GDM1 (cell line): ENCODE measurements at regions not wholly inside any gene's neighbourhood (a gene's known extent, or its start where the extent isn't known, plus 50 kb on each side); places are given as distances from the start of the nearest gene placed in this dataset.

ENCODE experiments used
- DNase-seq: peaks from one replicate; lab custom pipeline; 2025; lab: John Stamatoyannopoulos, UW

GRCh38 chr1:90201467-90202358 is 206.8 kb downstream of the ZNF326 start:
- no peak for DNase-seq

DNA sequence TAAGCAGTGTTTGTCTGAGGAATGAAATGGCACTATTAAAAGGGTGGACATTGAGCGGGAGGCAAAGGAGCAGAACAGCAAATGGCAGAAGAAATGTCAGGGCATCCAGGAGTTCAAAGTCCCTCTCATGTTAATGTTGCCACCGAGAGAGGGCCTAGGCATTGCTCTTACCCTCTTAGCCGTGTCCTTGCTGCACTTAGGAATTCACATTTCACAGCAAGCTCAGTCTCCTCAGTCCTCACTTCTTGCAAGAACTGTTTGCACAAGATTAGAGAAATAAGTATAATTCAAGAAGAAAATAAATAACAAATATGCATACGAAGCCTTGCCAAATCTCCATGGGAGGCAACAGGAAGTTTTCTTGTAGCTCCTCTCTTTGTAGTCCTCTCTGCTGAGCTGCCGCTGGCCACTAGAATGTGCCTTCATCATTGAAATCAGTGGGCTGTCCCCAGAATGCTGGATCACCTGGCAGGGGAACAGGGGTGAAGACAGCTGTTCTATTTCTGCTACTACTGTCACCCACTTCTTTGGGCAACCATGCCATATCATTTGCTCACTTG is 205.8 kb downstream of the ZNF326 start:
- no peak for DNase-seq

DNA sequence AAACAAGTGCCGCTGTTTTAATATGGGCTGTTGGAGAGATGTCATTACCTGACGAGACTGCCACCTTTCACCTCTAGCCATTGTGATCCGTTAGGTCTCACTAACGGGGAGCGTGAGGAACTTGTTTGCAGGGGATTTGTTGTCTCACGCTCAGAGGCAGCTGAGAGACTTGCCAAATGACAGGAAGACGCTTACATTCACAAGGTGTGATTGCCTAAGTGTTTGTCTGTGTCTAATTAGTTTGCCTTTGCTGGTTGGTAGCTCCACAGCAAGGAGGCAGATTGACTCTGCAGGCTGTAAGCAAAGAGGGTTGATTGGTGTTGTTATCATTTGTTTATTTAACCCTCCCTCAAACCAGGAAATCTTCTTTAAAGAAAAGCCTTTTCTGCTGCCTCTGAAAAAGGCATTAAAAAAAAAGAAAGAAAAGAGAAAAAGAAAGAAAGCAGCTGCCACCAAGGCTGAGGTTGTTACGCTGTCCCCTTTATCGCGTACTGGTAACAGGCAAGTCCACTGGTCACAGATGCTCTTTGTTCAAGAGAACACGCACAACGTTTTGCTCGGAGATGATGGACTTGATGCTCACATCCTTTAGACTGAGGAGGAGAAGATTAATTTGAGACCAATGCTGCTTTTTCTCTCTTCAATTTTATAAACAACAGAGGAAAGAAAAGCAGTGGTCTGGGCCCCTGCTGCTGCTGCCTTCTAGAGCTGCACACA is 203.9 kb downstream of the ZNF326 start:
- no peak for DNase-seq

- DNase-seq, result no peak
These were observed 198.2 kb downstream of the ZNF326 start for GRCh38 chr1:90193116-90193515.

- DNase-seq, result no peak
These were observed 197.5 kb downstream of the ZNF326 start for GRCh38 chr1:90192408-90192807.

GRCh38 chr1:90190523-90190922 is 195.6 kb downstream of the ZNF326 start:
- no peak for DNase-seq

- no peak for DNase-seq
These were observed 195.0 kb downstream of the ZNF326 start for GRCh38 chr1:90189889-90190288.

GRCh38 chr1:90187323-90187585 is 192.3 kb downstream of the ZNF326 start:
- no peak for DNase-seq

GRCh38 chr1:90186506-90187322 is 191.8 kb downstream of the ZNF326 start:
- no peak for DNase-seq

DNA sequence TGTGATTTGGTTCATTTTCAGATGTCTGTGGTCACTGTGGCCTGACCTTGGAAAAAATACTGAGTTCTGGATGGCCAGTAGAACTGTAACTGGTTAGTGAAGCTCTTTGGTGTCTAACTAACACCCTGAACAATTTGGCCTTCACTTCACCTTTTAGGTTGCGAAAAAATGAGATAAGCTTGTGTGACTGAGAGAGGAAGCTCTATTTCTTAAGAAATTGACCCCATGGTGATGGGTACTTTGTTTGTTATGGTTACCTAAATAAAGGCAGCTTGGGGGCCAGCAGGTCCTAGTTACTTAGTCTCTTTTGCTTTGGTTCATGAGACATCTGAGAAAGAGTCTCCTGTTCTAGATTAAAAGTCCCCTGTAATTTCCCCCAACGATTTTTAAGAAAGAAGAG is 181.6 kb downstream of the ZNF326 start:
- no peak for DNase-seq

- DNase-seq, result no peak
These were observed 180.7 kb downstream of the ZNF326 start for GRCh38 chr1:90175490-90176167.

DNA sequence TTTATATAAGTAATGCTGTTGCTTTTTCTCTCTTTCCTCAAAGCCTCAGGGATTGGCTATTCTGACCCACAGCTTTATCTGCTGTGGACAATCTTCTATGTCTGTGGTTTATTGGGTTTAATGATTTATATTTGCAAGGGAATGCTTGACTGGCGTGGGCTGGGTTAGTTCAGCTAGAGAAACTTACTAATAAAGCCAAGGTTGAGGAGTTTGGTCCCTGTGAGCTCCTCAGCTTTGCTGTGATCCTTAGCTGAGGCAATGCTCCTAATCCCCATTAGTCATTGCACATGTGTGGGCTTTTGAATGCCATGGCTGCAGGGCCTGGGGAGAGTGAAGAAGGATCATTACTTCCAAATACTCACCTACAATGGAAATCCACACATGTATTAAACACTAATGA is 179.3 kb downstream of the ZNF326 start:
- DNase-seq, result no peak

DNA sequence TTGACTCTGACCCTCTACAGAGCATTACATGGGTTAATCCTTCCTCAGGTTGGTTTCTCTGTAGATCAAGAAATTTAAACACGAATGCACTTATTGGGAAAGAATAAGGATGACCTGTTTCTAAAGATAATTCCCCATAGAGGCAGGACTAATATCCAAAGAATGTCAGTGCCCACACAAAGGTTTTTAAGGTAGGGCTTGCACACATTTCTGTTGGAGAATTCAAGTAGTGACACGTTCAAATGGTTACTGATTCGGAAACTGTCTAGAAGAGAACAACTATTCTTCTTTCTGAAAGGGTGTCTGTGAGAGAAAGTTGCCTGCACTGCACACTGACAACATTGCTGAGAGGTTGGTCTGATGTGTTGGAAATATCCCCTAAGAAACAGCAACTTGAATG is 167.3 kb downstream of the ZNF326 start:
- no peak for DNase-seq

DNA sequence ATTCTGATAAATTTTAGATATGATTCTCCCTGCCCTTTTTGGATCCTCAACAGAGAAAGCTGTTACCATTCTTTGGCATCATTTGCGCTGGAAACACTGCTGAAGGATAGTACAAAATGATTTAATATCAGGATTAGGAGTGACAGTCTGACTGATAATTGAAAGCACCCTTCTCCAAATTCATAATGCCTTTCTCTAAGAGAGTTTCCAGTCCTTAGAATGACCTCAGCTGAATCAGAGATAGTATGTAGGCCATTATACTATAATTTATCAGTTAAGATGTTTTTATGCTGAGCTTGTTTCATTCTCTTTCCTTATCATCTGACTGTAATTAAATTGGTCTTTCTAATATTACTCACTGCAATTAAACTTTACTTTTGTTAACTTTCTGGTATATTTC is 166.7 kb downstream of the ZNF326 start:
- no peak for DNase-seq

- DNase-seq, result no peak
These were observed 161.0 kb downstream of the ZNF326 start for GRCh38 chr1:90155721-90156487.

DNA sequence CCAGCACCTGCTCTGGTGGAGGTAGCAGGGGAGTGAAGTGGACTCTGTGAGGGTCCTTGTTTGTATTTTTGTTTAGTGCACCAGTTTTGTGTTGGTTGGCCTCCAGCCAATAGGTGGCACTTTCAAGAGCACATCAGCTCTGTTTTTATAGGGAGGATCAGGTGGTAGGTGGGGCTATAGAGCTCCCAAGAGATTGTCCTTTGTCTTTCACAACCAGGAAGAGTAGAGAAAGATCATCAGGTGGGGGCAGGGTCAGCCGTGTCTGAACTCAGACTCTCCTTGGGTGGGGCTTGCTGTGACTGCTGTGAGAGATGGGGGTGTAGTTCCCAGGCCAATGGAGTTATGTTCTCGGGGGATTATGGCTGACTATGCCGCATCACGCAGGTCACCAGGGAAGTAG is 159.8 kb downstream of the ZNF326 start:
- no peak for DNase-seq

DNA sequence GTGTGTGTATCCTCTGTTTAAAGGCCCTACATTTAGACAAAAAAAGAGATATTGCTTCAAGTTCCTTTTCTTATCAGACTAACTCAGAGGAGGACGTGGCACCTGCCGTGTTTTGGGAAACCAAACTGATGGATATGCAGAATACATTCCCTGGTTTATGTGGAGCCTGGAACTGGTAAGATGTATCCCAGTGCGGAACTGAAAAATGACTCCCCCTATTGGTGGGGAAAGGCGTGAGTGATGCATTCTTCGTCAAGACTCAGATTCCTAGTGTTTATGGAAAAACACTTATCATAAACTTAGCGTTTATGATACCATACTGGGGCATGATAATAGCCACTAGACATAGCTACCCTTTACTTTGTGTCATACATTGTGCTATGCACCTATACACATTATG is 154.2 kb downstream of the ZNF326 start:
- no peak for DNase-seq

DNA sequence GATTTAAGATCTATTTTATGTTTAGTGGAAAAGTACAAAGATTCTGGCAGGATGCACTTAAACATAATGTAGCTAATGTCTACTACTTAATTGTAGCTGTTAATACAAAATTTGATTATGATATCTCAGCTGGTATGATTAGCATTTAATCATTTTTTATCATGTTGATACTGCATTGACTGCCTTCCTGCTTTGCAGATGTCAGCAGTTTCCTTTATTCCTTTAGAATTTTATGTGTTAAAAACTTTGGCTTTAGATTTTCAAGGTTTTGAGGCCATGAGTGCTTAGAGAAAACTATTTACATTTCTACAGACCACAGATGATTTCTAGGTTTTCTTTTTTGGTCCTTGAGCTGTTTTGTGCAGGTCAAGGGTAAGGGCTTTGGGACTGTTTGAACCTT is 152.2 kb downstream of the ZNF326 start:
- DNase-seq, result no peak

- DNase-seq, result no peak
These were observed 149.9 kb downstream of the ZNF326 start for GRCh38 chr1:90144820-90145219.

DNA sequence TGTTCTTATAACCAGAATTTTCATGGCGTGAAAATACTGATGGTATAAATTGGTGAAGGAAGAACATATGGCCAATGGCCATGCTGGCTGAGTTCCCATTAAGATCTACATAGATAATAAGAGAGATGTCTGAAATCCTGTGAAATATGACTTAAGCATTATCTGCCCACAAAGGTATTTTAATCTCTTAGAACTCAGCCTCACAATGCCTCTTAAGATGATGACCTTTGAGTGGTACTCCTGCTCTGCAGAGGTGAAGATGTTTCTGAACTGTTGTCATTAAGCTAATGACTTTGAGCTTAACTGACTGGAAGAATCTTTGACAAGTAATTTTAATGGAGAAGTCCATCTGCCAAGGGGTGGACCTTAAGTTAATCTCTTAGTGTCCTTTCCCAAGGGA is 148.7 kb downstream of the ZNF326 start:
- no peak for DNase-seq

DNA sequence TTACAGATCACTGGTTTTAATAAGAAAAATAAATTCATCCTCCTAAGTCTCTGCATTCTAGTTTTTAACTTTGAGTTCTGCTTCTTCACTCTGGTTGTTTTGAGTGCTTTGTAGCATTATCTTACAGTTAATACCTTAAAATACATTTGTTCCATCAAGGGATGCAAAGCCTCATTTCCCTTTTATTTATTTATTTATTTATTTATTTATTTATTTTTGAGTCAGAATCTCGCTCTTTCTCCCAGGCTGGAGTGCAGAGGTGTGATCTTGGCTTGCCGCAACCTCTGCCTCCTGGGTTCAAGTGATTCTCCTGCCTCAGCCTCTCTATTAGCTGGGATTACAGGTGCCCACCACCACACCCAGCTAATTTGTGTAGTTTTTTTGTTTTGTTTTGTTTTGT is 147.8 kb downstream of the ZNF326 start:
- no peak for DNase-seq
